OCI-M2 (cell line): ENCODE measurements at regions not wholly inside any gene's neighbourhood (a gene's known extent, or its start where the extent isn't known, plus 50 kb on each side); places are given as distances from the start of the nearest gene placed in this dataset.
"Not testable (repeated sequence)": the region's sequence is repeated elsewhere in the genome, so short reads cannot be mapped to it uniquely, and the experiment has no call there.

Experiments used
- DNase-seq: peaks from one replicate; lab custom pipeline; 2025; ENCODE audit not compliant: unreplicated experiment; lab: John Stamatoyannopoulos, UW

DNA sequence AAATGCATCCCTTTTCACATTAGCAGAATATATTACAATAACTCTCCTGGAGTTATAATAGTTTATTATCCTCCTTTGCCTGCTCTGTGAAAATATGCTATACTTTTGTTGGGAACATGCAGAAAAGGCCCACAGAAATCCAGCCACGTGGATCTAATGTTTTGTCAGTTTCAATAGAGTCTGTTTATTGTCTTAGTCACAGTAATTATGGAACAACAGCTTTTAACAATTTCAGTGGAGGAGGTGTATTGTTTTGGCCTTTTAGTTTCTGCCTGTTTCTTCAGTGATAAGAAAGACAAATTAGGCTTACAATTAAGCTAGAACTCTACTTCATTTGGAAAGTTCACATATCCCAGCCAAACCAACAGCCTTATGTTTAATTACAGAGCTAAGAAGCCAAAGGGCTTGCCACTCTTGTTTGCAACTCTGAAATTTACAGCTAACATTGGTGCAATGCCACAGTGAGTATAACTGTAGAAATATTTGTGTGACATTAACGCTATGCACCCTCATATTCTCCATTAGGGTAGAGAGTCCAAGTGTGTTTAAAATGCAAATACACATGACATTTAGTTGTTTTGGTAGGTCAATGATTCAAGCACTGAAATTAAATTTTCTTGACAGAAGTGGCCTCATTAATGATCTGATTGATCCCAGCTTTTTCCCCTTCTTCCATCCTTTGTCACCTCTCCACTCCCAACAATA is 175.8 kb downstream of the USP46 start:
- no peak for DNase-seq

DNA sequence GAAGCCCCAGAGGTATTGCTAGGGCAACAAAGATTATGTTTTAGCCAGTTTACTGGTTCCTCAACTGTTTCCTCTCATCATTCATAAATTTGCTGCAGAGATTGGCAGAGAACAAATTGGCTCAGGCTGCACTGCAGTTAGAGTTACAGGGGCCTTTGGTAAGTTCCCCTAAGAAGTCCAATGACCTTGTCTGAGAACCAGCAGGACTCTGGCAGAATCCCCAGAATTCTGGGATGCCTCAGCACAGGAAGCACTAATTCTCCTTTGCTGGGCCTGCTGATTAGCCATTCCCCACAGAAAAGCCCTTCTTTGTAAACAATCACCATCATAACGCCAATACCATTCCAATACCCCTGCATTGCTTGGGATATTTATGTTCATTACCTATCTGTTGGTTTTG is 151.3 kb downstream of the USP46 start:
- no peak for DNase-seq

DNA sequence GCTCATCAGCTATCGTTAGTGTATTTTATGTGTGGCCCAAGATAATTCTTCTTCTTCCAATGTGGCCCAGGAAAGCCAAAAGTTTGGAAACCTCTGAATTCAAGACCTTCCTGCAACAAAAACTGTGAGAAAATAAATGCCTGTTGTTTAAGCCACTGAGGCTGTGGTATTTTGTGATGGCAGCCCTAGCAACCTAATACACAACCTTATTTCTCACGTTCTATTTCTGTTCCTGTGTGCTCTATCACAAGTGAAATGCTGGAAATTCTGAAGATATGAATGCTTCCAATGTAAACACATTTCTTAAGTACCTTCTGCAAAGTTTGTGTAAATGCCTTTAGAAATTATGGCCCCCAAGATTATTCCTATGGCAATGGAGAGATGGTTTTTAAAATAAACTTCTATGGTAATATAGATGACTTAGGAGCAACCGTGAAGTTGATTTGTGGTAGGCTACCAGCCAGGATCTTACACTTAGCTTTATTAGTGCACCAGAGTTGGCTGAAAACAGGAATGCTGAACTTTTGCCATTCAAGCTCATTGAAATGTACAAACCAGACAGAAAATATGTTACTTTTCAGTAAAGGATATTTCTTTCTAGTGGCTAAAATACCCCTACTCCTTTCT is 148.0 kb downstream of the USP46 start:
- DNase-seq = no peak

DNA sequence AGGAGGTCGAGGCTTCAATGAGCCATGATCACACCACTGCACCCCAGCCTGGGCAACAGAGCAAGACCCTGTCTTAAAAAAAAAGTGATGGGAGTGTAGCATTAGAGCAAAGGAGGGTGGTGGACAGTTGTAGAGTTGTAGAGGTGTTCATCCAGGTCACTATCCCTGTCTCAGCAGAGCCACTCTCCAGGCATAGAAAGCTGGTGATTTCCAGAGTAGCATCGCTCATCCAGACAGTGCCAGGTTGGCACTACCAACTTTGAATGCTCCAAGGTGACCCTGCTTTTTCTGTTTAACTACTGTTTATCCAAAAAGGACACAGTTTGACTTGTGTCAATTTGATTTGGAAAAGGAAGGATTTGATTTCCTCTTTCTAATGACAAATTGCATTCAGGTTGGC is 147.3 kb downstream of the USP46 start:
- DNase-seq = no peak

DNA sequence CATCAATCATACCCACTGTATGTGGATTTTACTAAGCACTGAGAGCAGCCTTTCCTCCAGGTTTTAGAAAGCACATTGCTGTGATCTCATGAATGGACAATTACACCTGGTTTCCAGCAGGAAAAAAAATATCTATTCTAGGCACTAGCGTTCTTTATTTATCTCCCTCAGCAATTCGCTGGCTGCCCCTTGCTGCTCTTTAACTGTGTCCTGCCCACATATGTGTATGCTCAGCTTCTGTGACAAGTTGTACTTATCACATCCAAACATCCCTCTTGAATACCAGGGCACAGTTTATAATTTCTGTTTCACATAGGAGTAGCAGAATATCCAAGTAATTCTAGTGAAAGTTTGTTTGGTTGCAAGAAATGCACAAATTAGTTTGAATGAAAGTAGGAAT is 146.8 kb downstream of the USP46 start:
- no peak for DNase-seq

DNA sequence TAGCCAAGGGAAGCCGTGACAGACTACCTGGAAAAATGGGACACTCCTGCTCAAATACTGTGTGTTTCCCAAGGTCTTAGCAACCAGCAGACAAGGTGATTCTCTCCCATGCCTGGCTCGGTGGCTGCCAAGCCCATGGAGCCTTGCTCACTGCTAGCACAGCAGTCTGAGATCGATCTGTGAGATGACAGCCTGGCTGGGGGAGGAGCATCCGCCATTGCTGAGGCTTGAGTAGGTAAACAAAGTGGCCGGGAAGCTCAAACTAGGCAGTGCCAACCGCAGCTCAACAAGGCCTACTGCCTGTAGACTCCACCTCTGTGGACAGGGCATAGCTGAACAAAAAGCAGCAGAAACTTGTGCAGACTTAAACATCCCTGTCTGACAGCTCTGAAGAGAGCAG is 137.0 kb downstream of the USP46 start:
- not testable (repeated sequence) for DNase-seq

DNA sequence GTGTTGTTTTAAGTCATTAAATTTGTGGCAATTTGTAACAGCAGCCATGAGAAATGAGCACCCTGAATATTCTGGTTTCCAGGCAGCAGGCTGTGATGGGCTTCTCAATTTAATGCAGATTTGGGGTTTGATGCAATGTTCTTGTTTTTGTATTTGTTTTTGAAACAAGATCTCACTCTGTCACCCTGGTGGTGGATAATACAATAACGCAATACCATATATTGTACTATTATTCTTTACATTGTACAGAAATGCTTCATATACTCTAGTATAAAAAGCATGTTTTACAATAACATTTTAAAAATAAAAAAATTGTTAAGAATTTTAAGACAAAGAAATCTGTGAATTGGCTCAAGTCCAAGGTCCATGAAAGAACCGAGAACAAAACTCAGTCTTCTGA is 129.1 kb downstream of the USP46 start:
- DNase-seq = no peak

DNA sequence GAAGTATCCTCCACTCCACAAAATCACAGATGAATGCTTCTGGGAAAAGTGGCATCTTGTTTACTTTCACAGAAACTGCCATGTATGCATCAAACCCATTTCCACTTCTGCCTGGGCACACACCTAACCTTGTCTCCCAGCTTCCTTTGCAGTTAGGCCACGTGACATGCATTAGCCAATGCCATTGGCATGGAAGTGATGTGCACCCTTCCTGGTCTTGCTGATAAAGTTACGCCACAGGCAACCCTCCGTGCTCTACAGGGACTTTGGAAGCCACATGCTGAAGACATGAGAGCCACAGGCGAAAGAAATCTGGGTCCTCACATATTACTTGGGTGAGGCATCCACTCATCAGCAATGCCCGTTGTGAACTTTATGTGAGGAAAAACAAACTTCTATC is 123.3 kb downstream of the USP46 start:
- DNase-seq = no peak
